GM13976 (cell line): ENCODE measurements at regions not wholly inside any gene's neighbourhood (a gene's known extent, or its start where the extent isn't known, plus 50 kb on each side); places are given as distances from the start of the nearest gene placed in this dataset.

Experiments
- DNase-seq: peaks from one replicate; pipeline ENCODE4 v3.0.0; 2012; ENCODE audit warnings: low spot score
- CTCF ChIP-seq: IDR thresholded peaks from 2 replicates; pipeline ENCODE4 v1.5.1; 2012; ENCODE audit warnings: borderline replicate concordance, mild to moderate bottlenecking; ENCODE audit not compliant: insufficient read depth; ENCODE audit errors: extremely low read depth, missing control alignments, control extremely low read depth
- in situ Hi-C: fragments of 300-500 bp; cut with MboI; formaldehyde crosslinking; loops from one replicate; pipeline ENCODE4 v1.12.0; 2022; ENCODE audit warnings: low sequenced_read_pairs, mixed read lengths, inconsistent platforms; ENCODE audit not compliant: unreplicated experiment

GRCh38 chr14:96653597-96653996 is 143.6 kb upstream of the VRK1 start:
- DNase-seq: no peak
- no peak for TF ChIP-seq CTCF
- in situ Hi-C loops: no loop called here

GRCh38 chr14:96658611-96659010 is 138.6 kb upstream of the VRK1 start:
- TF ChIP-seq CTCF: no peak
- in situ Hi-C loops: no loop called here
- no peak for DNase-seq

GRCh38 chr14:96660123-96660522 is 137.1 kb upstream of the VRK1 start:
- in situ Hi-C loops: no loop called here
- DNase-seq: no peak
- TF ChIP-seq CTCF: no peak

- DNase-seq: no peak
- in situ Hi-C loops: no loop called here
- TF ChIP-seq CTCF: no peak
Measured at GRCh38 chr14:96660667-96661066, 136.5 kb upstream of the VRK1 start.

- TF ChIP-seq CTCF: no peak
- DNase-seq: no peak
- in situ Hi-C loops: no loop called here
Measured at GRCh38 chr14:96661244-96661969, 135.8 kb upstream of the VRK1 start.

GRCh38 chr14:96662116-96662970 is 134.8 kb upstream of the VRK1 start:
- no peak for DNase-seq
- TF ChIP-seq CTCF: no peak
- in situ Hi-C loops: no loop called here

GRCh38 chr14:96663076-96663475 is 134.1 kb upstream of the VRK1 start:
- no peak for TF ChIP-seq CTCF
- DNase-seq: no peak
- in situ Hi-C loops: no loop called here
